ENCODE measurements at regions not wholly inside any gene's neighbourhood (a gene's known extent, or its start where the extent isn't known, plus 50 kb on each side); places are given as distances from the start of the nearest gene placed in this dataset.
A peak's percentile ranks its signal among the peaks of the same experiment; 100 is the strongest.

DNA sequence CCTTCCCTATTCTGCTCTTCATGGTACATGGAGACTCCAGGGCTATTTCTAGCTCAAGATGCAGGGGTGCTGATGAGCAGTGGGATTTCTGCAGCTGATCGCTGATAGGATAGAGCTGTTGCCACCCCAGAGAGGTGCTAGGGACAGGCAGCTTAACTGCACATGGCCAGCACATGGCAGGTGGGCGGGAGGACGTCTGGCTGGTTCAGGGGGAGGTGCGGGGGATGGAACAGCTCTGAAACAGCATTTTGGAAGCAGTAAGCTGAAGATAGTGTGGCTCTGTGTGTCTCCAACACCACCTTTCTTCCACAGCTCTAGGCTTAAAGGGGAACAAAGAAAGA lies 151.9 kb upstream of the PELI1 start:
- Histone ChIP-seq H3K36me3 (replicated peaks; ENCODE audit: low read depth, low read length) (no peaks in the 10 kb centered on the region), H4K20me1 (ENCODE audit: insufficient read depth, low read length) (no peaks in the 10 kb centered on the region), H3K27ac (ENCODE audit: low read length) (no peak overlapping the region), H3K4me3 (ENCODE audit: low read length) (no peak overlapping the region), H3K4me1 (ENCODE audit: low read length) (peaks cover 11% of the 10 kb centered on the region; the same call in 1 of the 2 replicates), H3K9me3 (ENCODE audit: insufficient read depth, low read length) (no peaks in the 10 kb centered on the region), H3K27me3 (ENCODE audit: low read depth, low read length) (peaks cover 25% of the 10 kb centered on the region), H2AFZ (ENCODE audit: low read depth, low read length) (no peak overlapping the region), H3K4me2 (ENCODE audit: low read length) (no peak overlapping the region), H3K79me2 (ENCODE audit: low read length) (no peaks in the 10 kb centered on the region), H3K9ac (ENCODE audit: low read length) (no peak overlapping the region)
- TF ChIP-seq CTCF (IDR thresholded peaks at IDR 0.05; ENCODE audit: low read depth, low read length) (no peak), EZH2phosphoT487 (IDR thresholded peaks at IDR 0.05; ENCODE audit: low read depth) (no peak)

- Histone ChIP-seq H3K36me3 (replicated peaks; ENCODE audit: low read depth, low read length) (no peaks in the 10 kb centered on the region), H3K9ac (ENCODE audit: low read length) (no peak overlapping the region), H3K27me3 (ENCODE audit: low read depth, low read length) (peaks cover 25% of the 10 kb centered on the region), H4K20me1 (ENCODE audit: insufficient read depth, low read length) (no peaks in the 10 kb centered on the region), H3K4me3 (ENCODE audit: low read length) (no peak overlapping the region), H2AFZ (ENCODE audit: low read depth, low read length) (no peak overlapping the region), H3K79me2 (ENCODE audit: low read length) (no peaks in the 10 kb centered on the region), H3K9me3 (ENCODE audit: insufficient read depth, low read length) (no peaks in the 10 kb centered on the region), H3K27ac (ENCODE audit: low read length) (no peak overlapping the region), H3K4me2 (ENCODE audit: low read length) (no peak overlapping the region), H3K4me1 (ENCODE audit: low read length) (peaks cover 11% of the 10 kb centered on the region; the same call in 1 of the 2 replicates)
- TF ChIP-seq EZH2phosphoT487 (IDR thresholded peaks at IDR 0.05; ENCODE audit: low read depth): no peak
- no peak for TF ChIP-seq CTCF (IDR thresholded peaks at IDR 0.05; ENCODE audit: low read depth, low read length)
Measured at GRCh38 chr2:64296695-64297346, 152.6 kb upstream of the PELI1 start.

DNA sequence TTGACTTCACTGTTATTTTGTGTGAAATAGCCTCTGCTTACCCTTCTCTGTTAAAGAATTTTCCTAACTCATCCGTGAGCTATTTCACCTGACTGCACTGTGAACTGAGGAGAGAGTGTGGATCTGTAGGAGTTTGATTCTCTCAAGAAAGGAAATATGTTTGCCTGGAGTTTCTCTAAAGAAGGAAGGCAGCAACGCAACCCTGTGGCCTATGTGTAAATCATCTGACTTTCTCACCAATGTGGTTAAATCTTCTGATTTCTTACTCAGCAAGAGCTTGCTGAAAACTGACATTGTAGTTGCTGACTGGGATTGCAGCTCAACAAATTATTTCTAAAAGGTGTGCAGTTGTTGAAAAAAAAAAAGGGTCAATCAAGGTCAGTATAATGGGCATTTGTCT lies 153.9 kb upstream of the PELI1 start:
- Histone ChIP-seq H3K4me1 (ENCODE audit: low read length) (peaks cover 11% of the 10 kb centered on the region; the same call in 1 of the 2 replicates), H3K4me3 (ENCODE audit: low read length) (no peak overlapping the region)

GRCh38 chr2:64300066-64300465 lies 153.9 kb upstream of the LGALSL start:
- no peaks in the 10 kb centered on the region for H3K9me3 ChIP-seq (ENCODE audit: insufficient read depth, low read length)
- H3K79me2 ChIP-seq (ENCODE audit: low read length): no peaks in the 10 kb centered on the region
- no peak overlapping the region for H3K27ac ChIP-seq (ENCODE audit: low read length)
- no peak overlapping the region for H2AFZ ChIP-seq (ENCODE audit: low read depth, low read length)
- H3K4me3 ChIP-seq (ENCODE audit: low read length): no peak overlapping the region
- H3K9ac ChIP-seq (ENCODE audit: low read length): no peak overlapping the region
- H3K4me2 ChIP-seq (ENCODE audit: low read length): no peak overlapping the region
- peaks cover 25% of the 10 kb centered on the region for H3K27me3 ChIP-seq (ENCODE audit: low read depth, low read length)
- TF ChIP-seq EZH2phosphoT487 (IDR thresholded peaks at IDR 0.05; ENCODE audit: low read depth) (no peak), CTCF (IDR thresholded peaks at IDR 0.05; ENCODE audit: low read depth, low read length) (no peak)
- no peaks in the 10 kb centered on the region for H4K20me1 ChIP-seq (ENCODE audit: insufficient read depth, low read length)
- peaks cover 9% of the 10 kb centered on the region; the same call in 1 of the 2 replicates for H3K4me1 ChIP-seq (ENCODE audit: low read length)
- no peaks in the 10 kb centered on the region for H3K36me3 ChIP-seq (replicated peaks; ENCODE audit: low read depth, low read length)

More for the DNA sequence above, 153.9 kb upstream of the PELI1 start:
- H3K4me2 ChIP-seq (ENCODE audit: low read length): no peak overlapping the region
- no peak overlapping the region for H2AFZ ChIP-seq (ENCODE audit: low read depth, low read length)
- H4K20me1 ChIP-seq (ENCODE audit: insufficient read depth, low read length): no peaks in the 10 kb centered on the region
- peaks cover 25% of the 10 kb centered on the region for H3K27me3 ChIP-seq (ENCODE audit: low read depth, low read length)
- no peaks in the 10 kb centered on the region for H3K79me2 ChIP-seq (ENCODE audit: low read length)
- H3K36me3 ChIP-seq (replicated peaks; ENCODE audit: low read depth, low read length): no peaks in the 10 kb centered on the region
- peak; percentile 22; the same call in 1 of the 2 replicates for TF ChIP-seq CTCF (IDR thresholded peaks at IDR 0.05; ENCODE audit: low read depth, low read length)
- no peak for TF ChIP-seq EZH2phosphoT487 (IDR thresholded peaks at IDR 0.05; ENCODE audit: low read depth)
- H3K9ac ChIP-seq (ENCODE audit: low read length): no peak overlapping the region
- no peaks in the 10 kb centered on the region for H3K9me3 ChIP-seq (ENCODE audit: insufficient read depth, low read length)
- H3K27ac ChIP-seq (ENCODE audit: low read length): no peak overlapping the region

Measured in OCI-LY3 (cell line).